H9 (cell line): ENCODE measurements at regions not wholly inside any gene's neighbourhood (a gene's known extent, or its start where the extent isn't known, plus 50 kb on each side); places are given as distances from the start of the nearest gene placed in this dataset.

Experiments
- DNase-seq: peaks from one replicate; pipeline ENCODE4 v3.0.0-alpha.2; 2017
- H2AFZ ChIP-seq: one replicate; pipeline ENCODE4 v1.6.1; 2013; ENCODE audit warnings: mild to moderate bottlenecking, low read length, control low read depth, moderate library complexity
- H2AK5ac ChIP-seq: 2 replicates; pipeline ENCODE4 v1.6.1; 2013; ENCODE audit warnings: low read length, control low read depth, mixed read lengths; ENCODE audit not compliant: insufficient read length
- H2BK120ac ChIP-seq: one replicate; pipeline ENCODE4 v1.6.1; 2013; ENCODE audit warnings: low read depth, mild to moderate bottlenecking, low read length, control low read depth, inconsistent platforms; ENCODE audit not compliant: poor library complexity, severe bottlenecking
- H2BK12ac ChIP-seq: 2 replicates; pipeline ENCODE4 v1.6.1; 2013; ENCODE audit warnings: low read length, control low read depth, mixed read lengths, low read depth; ENCODE audit not compliant: insufficient read length
- H2BK15ac ChIP-seq: 2 replicates; pipeline ENCODE4 v1.6.1; 2013; ENCODE audit warnings: low read depth, low read length, control low read depth
- H2BK20ac ChIP-seq: one replicate; pipeline ENCODE4 v1.6.1; 2013; ENCODE audit warnings: low read depth, mild to moderate bottlenecking, low read length, control low read depth, inconsistent platforms; ENCODE audit not compliant: poor library complexity, severe bottlenecking
- H2BK5ac ChIP-seq: 2 replicates; pipeline ENCODE4 v1.6.1; 2013; ENCODE audit warnings: low read length, control low read depth, mixed read lengths; ENCODE audit not compliant: insufficient read length
- H3K14ac ChIP-seq: 2 replicates; pipeline ENCODE4 v1.6.1; 2013; ENCODE audit warnings: low read length, control low read depth; ENCODE audit not compliant: insufficient read depth
- H3K18ac ChIP-seq: 2 replicates; pipeline ENCODE4 v1.6.1; 2013; ENCODE audit warnings: low read depth, mild to moderate bottlenecking, mixed read lengths, low read length, control low read depth; ENCODE audit not compliant: insufficient read length
- H3K23ac ChIP-seq: 2 replicates; pipeline ENCODE4 v1.6.1; 2013; ENCODE audit warnings: low read length, control low read depth, mixed read lengths, low read depth; ENCODE audit not compliant: insufficient read length
- H3K23me2 ChIP-seq: 2 replicates; pipeline ENCODE4 v1.6.1; 2013; ENCODE audit warnings: low read depth, mild to moderate bottlenecking, mixed read lengths, low read length, control low read depth; ENCODE audit not compliant: insufficient read length, poor library complexity, severe bottlenecking
- H3K27ac ChIP-seq: 2 replicates; pipeline ENCODE4 v1.5.1; 2013; ENCODE audit warnings: low read length, control low read depth, mixed read lengths, low read depth; ENCODE audit not compliant: insufficient read length
- H3K27me3 ChIP-seq: 2 replicates; pipeline ENCODE4 v1.6.1; 2013; ENCODE audit warnings: low read length, control low read depth, inconsistent platforms; ENCODE audit not compliant: insufficient read depth
- H3K4ac ChIP-seq: 2 replicates; pipeline ENCODE4 v1.6.1; 2013; ENCODE audit warnings: low read depth, mild to moderate bottlenecking, control low read depth, inconsistent platforms, low read length, moderate library complexity
- H3K4me1 ChIP-seq: 2 replicates; pipeline ENCODE4 v1.6.1; 2013; ENCODE audit warnings: low read length, control low read depth, inconsistent platforms; ENCODE audit not compliant: insufficient read depth
- H3K4me2 ChIP-seq: 2 replicates; pipeline ENCODE4 v1.6.1; 2013; ENCODE audit warnings: low read length, control low read depth, mixed read lengths; ENCODE audit not compliant: insufficient read length, insufficient read depth
- H3K56ac ChIP-seq: 2 replicates; pipeline ENCODE4 v1.6.1; 2013; ENCODE audit warnings: low read depth, mild to moderate bottlenecking, mixed read lengths, low read length, control low read depth; ENCODE audit not compliant: insufficient read length
- H3K79me1 ChIP-seq: 2 replicates; pipeline ENCODE4 v1.6.1; 2013; ENCODE audit warnings: low read depth, mild to moderate bottlenecking, moderate library complexity, low read length, control low read depth, inconsistent platforms; ENCODE audit not compliant: insufficient read depth, poor library complexity, severe bottlenecking
- H3K79me2 ChIP-seq: 2 replicates; pipeline ENCODE4 v1.6.1; 2013; ENCODE audit warnings: low read length, control low read depth, inconsistent platforms; ENCODE audit not compliant: insufficient read depth
- H3K9ac ChIP-seq: 2 replicates; pipeline ENCODE4 v1.6.1; 2013; ENCODE audit warnings: low read length, control low read depth, mixed read lengths; ENCODE audit not compliant: insufficient read length; ENCODE audit errors: extremely low read depth
- H3K9me3 ChIP-seq: one replicate; pipeline ENCODE4 v1.6.1; 2013; ENCODE audit warnings: low read depth, low read length, inconsistent platforms; ENCODE audit not compliant: control insufficient read depth
- H3T11ph ChIP-seq: one replicate; pipeline ENCODE4 v1.6.1; 2013; ENCODE audit warnings: mild to moderate bottlenecking, low read length, control low read depth, inconsistent platforms
- H4K20me1 ChIP-seq: one replicate; pipeline ENCODE4 v1.6.1; 2013; ENCODE audit not compliant: control insufficient read depth, insufficient read length, insufficient read depth
- H4K5ac ChIP-seq: 2 replicates; pipeline ENCODE4 v1.6.1; 2013; ENCODE audit warnings: low read depth, mild to moderate bottlenecking, mixed read lengths, low read length, control low read depth; ENCODE audit not compliant: insufficient read length
- H4K8ac ChIP-seq: replicated peaks from 2 replicates; pipeline ENCODE4 v1.6.1; 2013; ENCODE audit warnings: low read length, control low read depth, mixed read lengths, low read depth; ENCODE audit not compliant: insufficient read length
- H4K91ac ChIP-seq: 2 replicates; pipeline ENCODE4 v1.6.1; 2013; ENCODE audit warnings: low read depth, mild to moderate bottlenecking, moderate library complexity, mixed read lengths, low read length, control low read depth; ENCODE audit not compliant: insufficient read length
- H3K27ac Mint-ChIP-seq, 3 experiments: 2 replicates in 2 of 3; 3 replicates in 1 of 3; pipeline ENCODE4 v1.8.0; 2020 to 2021; ENCODE audit warnings: mixed read lengths in 3 of 3, mild to moderate bottlenecking in 1 of 3, moderate library complexity in 1 of 3
- H3K27me3 Mint-ChIP-seq: 2 replicates; pipeline ENCODE4 v1.8.0; 2021; ENCODE audit warnings: low read depth, mild to moderate bottlenecking, moderate library complexity, mixed read lengths
- H3K36me3 Mint-ChIP-seq, 3 experiments: 2 replicates in 2 of 3; 3 replicates in 1 of 3; pipeline ENCODE4 v1.8.0; 2020 to 2021; ENCODE audit warnings: low read depth in 3 of 3, mixed read lengths in 3 of 3; ENCODE audit not compliant: insufficient read depth in 1 of 3
- H3K4me1 Mint-ChIP-seq, 2 experiments: 2 replicates each; pipeline ENCODE4 v1.8.0; 2020; ENCODE audit warnings: mixed read lengths in 2 of 2
- H3K4me3 Mint-ChIP-seq, 2 experiments: 2 replicates in 1 of 2; 3 replicates in 1 of 2; pipeline ENCODE4 v1.8.0; 2020 to 2021; ENCODE audit warnings: mild to moderate bottlenecking in 2 of 2, mixed read lengths in 2 of 2, moderate library complexity in 1 of 2
- H3K9me3 Mint-ChIP-seq, 2 experiments: 2 replicates in 1 of 2; 3 replicates in 1 of 2; pipeline ENCODE4 v1.8.0; 2020; ENCODE audit warnings: mild to moderate bottlenecking in 2 of 2, mixed read lengths in 2 of 2, moderate library complexity in 1 of 2
- WGBS: extraction: QIAGEN DNeasy Blood & Tissue Kit; methylation state at CpG from one replicate; pipeline ENCODE4 v1.1.7; 2013; ENCODE audit warnings: missing lambda C conversion rate, low lambda C conversion rate, mixed read lengths; ENCODE audit not compliant: insufficient read length; ENCODE audit errors: extremely low coverage; 5-methylcytosine and 5-hydroxymethylcytosine counted together
- TF ChIP-seq, protein P1 (sequence below): fragments of 200-600 bp; sonication (generic); conservative IDR thresholded peaks from 3 replicates; pipeline ENCODE4 v1.8.0; 2021; ENCODE audit warnings: antibody characterized with exemption, mild to moderate bottlenecking

DNA sequence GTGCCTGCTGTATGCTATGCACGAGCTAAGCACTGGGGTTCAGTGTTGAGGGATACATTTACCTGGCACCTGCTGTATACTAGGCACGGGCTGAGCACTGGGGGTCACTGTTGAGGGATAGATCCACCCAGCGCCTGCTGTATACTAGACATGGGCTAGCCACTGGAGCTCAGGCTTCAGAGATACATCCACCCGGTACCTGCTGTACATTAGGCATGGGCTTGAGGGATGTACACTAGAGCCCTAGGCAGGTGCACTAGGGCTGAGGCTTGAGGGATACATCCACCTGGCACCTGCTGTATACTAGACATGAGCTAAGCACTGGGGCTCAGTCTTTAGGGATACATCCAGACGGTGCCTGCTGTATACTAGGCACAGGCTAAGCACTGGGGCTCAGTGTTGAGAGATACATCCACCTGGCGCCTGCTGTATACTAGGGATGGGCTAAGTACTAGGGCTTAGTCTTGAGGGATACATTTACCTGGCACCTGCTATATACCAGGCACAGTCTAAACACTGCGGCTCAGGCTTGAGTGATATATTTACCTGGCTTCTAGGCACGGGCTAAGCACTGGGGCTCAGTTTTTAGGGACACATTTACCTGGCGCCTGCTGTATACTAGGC is 92.7 kb downstream of the ADRA2C start:
- no peaks in the 10 kb centered on the region for H4K20me1 ChIP-seq
- no peak overlapping the region for H2BK15ac ChIP-seq
- no peaks in the 10 kb centered on the region for H3K36me3 Mint-ChIP-seq
- WGBS: no CpG with 5 or more reads among the region's 9 CpGs
- H2AK5ac ChIP-seq: no peak overlapping the region
- H3K18ac ChIP-seq: no peak overlapping the region
- DNase-seq: no peak
- H3K4me1 ChIP-seq: peaks cover 9% of the 10 kb centered on the region; the same call in 1 of the 2 replicates
- H2BK120ac ChIP-seq: no peak overlapping the region
- no peaks in the 10 kb centered on the region for H3K9me3 ChIP-seq
- H3K4me3 Mint-ChIP-seq: no peak overlapping the region
- H3K4ac ChIP-seq: no peak overlapping the region
- H3K27ac ChIP-seq: no peak overlapping the region
- no peaks in the 10 kb centered on the region for H3K79me1 ChIP-seq
- no peaks in the 10 kb centered on the region for H3K79me2 ChIP-seq
- no peak overlapping the region for H3K9ac ChIP-seq
- H3K9me3 Mint-ChIP-seq: no peaks in the 10 kb centered on the region
- no peak overlapping the region for H2BK5ac ChIP-seq
- no peak overlapping the region for H3K14ac ChIP-seq
- H4K8ac ChIP-seq: no peak overlapping the region
- H3K23ac ChIP-seq: no peak overlapping the region
- H3K27me3 Mint-ChIP-seq: peaks cover 13% of the 10 kb centered on the region
- no peaks in the 10 kb centered on the region for H3K27me3 ChIP-seq
- no peak overlapping the region for H3K27ac Mint-ChIP-seq
- no peak overlapping the region for H4K91ac ChIP-seq
- no peak overlapping the region for H3T11ph ChIP-seq
- no peak overlapping the region for H3K4me2 ChIP-seq
- no peak overlapping the region for H2BK12ac ChIP-seq
- H3K4me1 Mint-ChIP-seq: peaks cover 25 to 42% of the 10 kb centered on the region in 2 experiments
- TF ChIP-seq, protein P1, sequence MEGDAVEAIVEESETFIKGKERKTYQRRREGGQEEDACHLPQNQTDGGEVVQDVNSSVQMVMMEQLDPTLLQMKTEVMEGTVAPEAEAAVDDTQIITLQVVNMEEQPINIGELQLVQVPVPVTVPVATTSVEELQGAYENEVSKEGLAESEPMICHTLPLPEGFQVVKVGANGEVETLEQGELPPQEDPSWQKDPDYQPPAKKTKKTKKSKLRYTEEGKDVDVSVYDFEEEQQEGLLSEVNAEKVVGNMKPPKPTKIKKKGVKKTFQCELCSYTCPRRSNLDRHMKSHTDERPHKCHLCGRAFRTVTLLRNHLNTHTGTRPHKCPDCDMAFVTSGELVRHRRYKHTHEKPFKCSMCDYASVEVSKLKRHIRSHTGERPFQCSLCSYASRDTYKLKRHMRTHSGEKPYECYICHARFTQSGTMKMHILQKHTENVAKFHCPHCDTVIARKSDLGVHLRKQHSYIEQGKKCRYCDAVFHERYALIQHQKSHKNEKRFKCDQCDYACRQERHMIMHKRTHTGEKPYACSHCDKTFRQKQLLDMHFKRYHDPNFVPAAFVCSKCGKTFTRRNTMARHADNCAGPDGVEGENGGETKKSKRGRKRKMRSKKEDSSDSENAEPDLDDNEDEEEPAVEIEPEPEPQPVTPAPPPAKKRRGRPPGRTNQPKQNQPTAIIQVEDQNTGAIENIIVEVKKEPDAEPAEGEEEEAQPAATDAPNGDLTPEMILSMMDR: no peak
- H2AFZ ChIP-seq: no peak overlapping the region
- H2BK20ac ChIP-seq: no peak overlapping the region
- H4K5ac ChIP-seq: no peak overlapping the region
- no peak overlapping the region for H3K56ac ChIP-seq
- H3K23me2 ChIP-seq: no peaks in the 10 kb centered on the region
